ENCODE measurements at regions not wholly inside any gene's neighbourhood (a gene's known extent, or its start where the extent isn't known, plus 50 kb on each side); places are given as distances from the start of the nearest gene placed in this dataset.

DNA sequence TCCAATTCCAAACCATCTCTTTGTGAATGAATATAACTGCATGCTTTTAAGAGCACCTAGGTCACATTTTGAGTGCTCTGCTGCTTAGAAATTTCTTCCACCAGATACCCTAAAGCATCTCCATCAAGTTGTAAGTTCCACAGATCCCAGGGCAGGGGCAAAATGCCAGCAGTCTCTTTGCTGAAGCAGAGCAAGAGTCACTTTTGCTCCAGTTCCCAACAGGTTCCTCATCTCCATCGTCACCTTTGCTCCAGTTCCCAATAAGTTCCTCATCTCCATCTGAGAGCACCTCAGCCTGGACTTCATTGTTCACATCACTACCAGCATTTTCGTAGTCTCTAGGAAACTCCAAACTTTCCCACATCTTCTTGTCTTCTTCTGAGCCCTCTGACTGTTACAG is 116.7 kb upstream of the ALKAL2 start:
- Histone ChIP-seq H3K9me3 (peaks cover 0 to 24% (median 16%) of the 10 kb centered on the region in 8 donors), H3K4me1 (no peaks in the 10 kb centered on the region), H3K27me3 (replicated peaks in 1 of 7) (no peaks in the 10 kb centered on the region), H3K27ac (no peak overlapping the region), H3K36me3 (no peaks in the 10 kb centered on the region), H3K4me3 (no peak overlapping the region)
- WGBS, 5 donors, result 61 to 86% (median 81%) methylated on average over 2 of the region's 2 CpGs
- TF ChIP-seq POLR2A (IDR thresholded peaks at IDR 0.05) (no peak), POLR2AphosphoS5 (IDR thresholded peaks at IDR 0.05) (no peak), CTCF (IDR thresholded peaks at IDR 0.05 in 8 of 11, conservative IDR thresholded peaks at IDR 0.05 in 3 of 11) (no peak)
- intact Hi-C loops (cut with DNase I; ENCODE audit: low total_unique reads), result no loop called here
- DNase-seq, result no peak

DNA sequence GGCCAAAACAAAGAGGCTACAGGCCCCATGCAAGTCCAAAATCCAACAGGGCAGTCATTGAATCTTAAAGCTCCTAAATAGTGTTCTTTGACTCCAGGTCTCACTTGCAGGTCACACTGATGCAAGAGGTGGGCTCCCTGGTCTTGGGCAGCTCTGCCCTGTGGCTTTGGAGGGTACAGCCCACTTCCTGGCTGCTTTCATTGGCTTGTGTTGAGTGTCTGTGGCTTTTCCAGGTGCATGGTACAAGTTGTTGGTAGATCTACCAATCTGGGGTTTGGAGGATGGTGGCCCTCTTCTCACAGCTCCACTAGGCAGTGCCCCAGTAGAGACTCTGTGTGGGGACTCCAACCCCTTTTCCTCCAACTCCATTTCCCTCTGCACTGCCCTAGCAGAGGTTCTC is 115.8 kb upstream of the ALKAL2 start:
- no peak for DNase-seq
- H3K4me3 ChIP-seq, result no peak overlapping the region
- intact Hi-C loops (cut with DNase I; ENCODE audit: low total_unique reads), result no loop called here
- no peaks in the 10 kb centered on the region for H3K4me1 ChIP-seq
- TF ChIP-seq POLR2A (IDR thresholded peaks at IDR 0.05) (no peak), POLR2AphosphoS5 (IDR thresholded peaks at IDR 0.05) (no peak), CTCF (IDR thresholded peaks at IDR 0.05 in 8 of 11, conservative IDR thresholded peaks at IDR 0.05 in 3 of 11) (no peak)
- H3K27ac ChIP-seq, result no peak overlapping the region
- no peaks in the 10 kb centered on the region for H3K36me3 ChIP-seq
- H3K27me3 ChIP-seq (replicated peaks in 1 of 7), result no peaks in the 10 kb centered on the region
- peaks cover 0 to 24% (median 16%) of the 10 kb centered on the region in 8 donors for H3K9me3 ChIP-seq

- WGBS, 5 donors, result 82 to 88% (median 87%) methylated on average over 3 of the region's 3 CpGs
- Histone ChIP-seq H3K9me3 (peaks cover 0 to 24% (median 16%) of the 10 kb centered on the region in 8 donors), H3K4me1 (no peaks in the 10 kb centered on the region), H3K27ac (no peak overlapping the region), H3K4me3 (no peak overlapping the region), H3K27me3 (replicated peaks in 1 of 7) (no peaks in the 10 kb centered on the region), H3K36me3 (no peaks in the 10 kb centered on the region)
- TF ChIP-seq POLR2A (IDR thresholded peaks at IDR 0.05) (no peak), CTCF (IDR thresholded peaks at IDR 0.05 in 8 of 11, conservative IDR thresholded peaks at IDR 0.05 in 3 of 11) (no peak), POLR2AphosphoS5 (IDR thresholded peaks at IDR 0.05) (no peak)
- intact Hi-C loops (cut with DNase I; ENCODE audit: low total_unique reads), result no loop called here
- DNase-seq, result no peak
Measured at GRCh38 chr2:402721-403120, 114.8 kb upstream of the ALKAL2 start.

- WGBS, 5 donors, result 71 to 94% (median 83%) methylated on average over 3 of the region's 3 CpGs
- Histone ChIP-seq H3K9me3 (peaks cover 0 to 24% (median 16%) of the 10 kb centered on the region in 8 donors), H3K27ac (no peak overlapping the region), H3K4me1 (no peaks in the 10 kb centered on the region), H3K36me3 (no peaks in the 10 kb centered on the region), H3K4me3 (no peak overlapping the region), H3K27me3 (replicated peaks in 1 of 7) (no peaks in the 10 kb centered on the region)
- intact Hi-C loops (cut with DNase I; ENCODE audit: low total_unique reads), result no loop called here
- TF ChIP-seq POLR2AphosphoS5 (IDR thresholded peaks at IDR 0.05), result no peak
- no peak for TF ChIP-seq CTCF (IDR thresholded peaks at IDR 0.05 in 8 of 11, conservative IDR thresholded peaks at IDR 0.05 in 3 of 11)
- TF ChIP-seq POLR2A (IDR thresholded peaks at IDR 0.05), result no peak
- DNase-seq, result no peak
Measured at GRCh38 chr2:402206-402605, 114.3 kb upstream of the ALKAL2 start.

All from spleen (tissue), 11 donors.